ENCODE measurements at regions not wholly inside any gene's neighbourhood (a gene's known extent, or its start where the extent isn't known, plus 50 kb on each side); places are given as distances from the start of the nearest gene placed in this dataset.
A peak's percentile ranks its signal among the peaks of the same experiment; 100 is the strongest.

GRCh38 chr20:50282592-50283241, 92.1 kb downstream of the CEBPB start:
- Histone ChIP-seq H3K4me1 (ENCODE audit: control insufficient read depth in 2 of 3, insufficient read depth in 2 of 3, low read depth in 1 of 3, low read length in 3 of 3) (peaks cover 0 to 14% (median 0%) of the 10 kb centered on the region in 3 donors), H3K4me3 (ENCODE audit: low read length in 3 of 3) (no peak overlapping the region), H3K9ac (ENCODE audit: low read length in 3 of 3) (no peak overlapping the region), H3K9me3 (ENCODE audit: control insufficient read depth in 2 of 3, insufficient read depth in 1 of 3, low read length in 3 of 3) (no peaks in the 10 kb centered on the region), H3K27ac (ENCODE audit: low read depth in 2 of 2, low read length in 2 of 2) (no peak overlapping the region), H3K36me3 (ENCODE audit: control insufficient read depth in 2 of 3, insufficient read depth in 3 of 3, low read length in 3 of 3) (no peaks in the 10 kb centered on the region), H3K27me3 (ENCODE audit: control insufficient read depth, insufficient read depth, low read length) (no peaks in the 10 kb centered on the region)
- TF ChIP-seq CTCF (IDR thresholded peaks at IDR 0.05; ENCODE audit: borderline replicate concordance, extremely low read depth, insufficient read depth) = no peak
- intact Hi-C loops (cut with DNase I) = no loop called here
- FAIRE-seq (no peak), DNase-seq (peak in 1 of 5 donors; percentile 57)

- Histone ChIP-seq H3K27ac (ENCODE audit: low read depth in 2 of 2, low read length in 2 of 2) (no peak overlapping the region), H3K4me3 (ENCODE audit: low read length in 3 of 3) (no peak overlapping the region), H3K36me3 (ENCODE audit: control insufficient read depth in 2 of 3, insufficient read depth in 3 of 3, low read length in 3 of 3) (no peaks in the 10 kb centered on the region), H3K27me3 (ENCODE audit: control insufficient read depth, insufficient read depth, low read length) (no peaks in the 10 kb centered on the region), H3K9ac (ENCODE audit: low read length in 3 of 3) (no peak overlapping the region), H3K4me1 (ENCODE audit: control insufficient read depth in 2 of 3, insufficient read depth in 2 of 3, low read depth in 1 of 3, low read length in 3 of 3) (peaks cover 0 to 14% (median 0%) of the 10 kb centered on the region in 3 donors), H3K9me3 (ENCODE audit: control insufficient read depth in 2 of 3, insufficient read depth in 1 of 3, low read length in 3 of 3) (no peaks in the 10 kb centered on the region)
- no peak for TF ChIP-seq CTCF (IDR thresholded peaks at IDR 0.05; ENCODE audit: borderline replicate concordance, extremely low read depth, insufficient read depth)
- no peak for FAIRE-seq
- DNase-seq = peak in 1 of 5 donors; percentile 49
- intact Hi-C loops (cut with DNase I) = no loop called here
Measured at GRCh38 chr20:50283370-50283769, 92.7 kb downstream of the CEBPB start.

GRCh38 chr20:50283922-50284810, 93.5 kb downstream of the CEBPB start:
- no peak overlapping the region for H3K4me3 ChIP-seq (ENCODE audit: low read length in 3 of 3)
- H3K9ac ChIP-seq (ENCODE audit: low read length in 3 of 3) = no peak overlapping the region
- no peak for FAIRE-seq
- H3K27ac ChIP-seq (ENCODE audit: low read depth in 2 of 2, low read length in 2 of 2) = peak overlapping the region; percentile 76 to 80
- intact Hi-C loops (cut with DNase I) = no loop called here
- DNase-seq = peak in 1 of 5 donors; percentile 91
- H3K9me3 ChIP-seq (ENCODE audit: control insufficient read depth in 2 of 3, insufficient read depth in 1 of 3, low read length in 3 of 3) = no peaks in the 10 kb centered on the region
- H3K36me3 ChIP-seq (ENCODE audit: control insufficient read depth in 2 of 3, insufficient read depth in 3 of 3, low read length in 3 of 3) = no peaks in the 10 kb centered on the region
- no peak for TF ChIP-seq CTCF (IDR thresholded peaks at IDR 0.05; ENCODE audit: borderline replicate concordance, extremely low read depth, insufficient read depth)
- no peaks in the 10 kb centered on the region for H3K27me3 ChIP-seq (ENCODE audit: control insufficient read depth, insufficient read depth, low read length)
- H3K4me1 ChIP-seq (ENCODE audit: control insufficient read depth in 2 of 3, insufficient read depth in 2 of 3, low read depth in 1 of 3, low read length in 3 of 3) = peaks cover 0 to 9% (median 0%) of the 10 kb centered on the region in 3 donors

Data from kidney (tissue), 13 donors.